ENCODE measurements at regions not wholly inside any gene's neighbourhood (a gene's known extent, or its start where the extent isn't known, plus 50 kb on each side); places are given as distances from the start of the nearest gene placed in this dataset.
"Not testable (repeated sequence)": the region's sequence is repeated elsewhere in the genome, so short reads cannot be mapped to it uniquely, and the experiment has no call there.

DNA sequence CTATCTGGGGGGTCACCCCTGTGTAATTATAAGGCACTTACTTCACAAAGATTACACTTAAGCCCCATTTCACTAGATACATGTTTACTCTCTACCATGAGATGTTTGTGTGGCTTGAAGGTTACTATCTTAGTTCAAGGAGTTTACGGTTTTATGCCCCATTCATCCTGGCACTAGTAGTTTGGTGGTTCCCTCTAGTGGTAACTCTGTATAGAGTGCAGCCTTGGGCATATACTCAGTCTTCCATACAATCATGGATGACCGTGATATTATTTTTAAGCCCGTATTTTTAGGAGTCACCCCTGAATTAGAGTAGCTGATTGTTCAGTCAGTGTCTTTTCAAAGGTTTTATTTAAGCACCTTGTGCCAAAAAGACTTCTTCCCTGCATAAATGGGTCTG is 109.9 kb upstream of the FAM47C start:
- Histone ChIP-seq H3K27me3 (no peaks in the 10 kb centered on the region), H3K4me3 (no peak overlapping the region), H3K4me1 (no peaks in the 10 kb centered on the region), H3K36me3 (no peaks in the 10 kb centered on the region), H3K27ac (no peak overlapping the region), H3K9me3 (no peaks in the 10 kb centered on the region)
- TF ChIP-seq, protein P1, sequence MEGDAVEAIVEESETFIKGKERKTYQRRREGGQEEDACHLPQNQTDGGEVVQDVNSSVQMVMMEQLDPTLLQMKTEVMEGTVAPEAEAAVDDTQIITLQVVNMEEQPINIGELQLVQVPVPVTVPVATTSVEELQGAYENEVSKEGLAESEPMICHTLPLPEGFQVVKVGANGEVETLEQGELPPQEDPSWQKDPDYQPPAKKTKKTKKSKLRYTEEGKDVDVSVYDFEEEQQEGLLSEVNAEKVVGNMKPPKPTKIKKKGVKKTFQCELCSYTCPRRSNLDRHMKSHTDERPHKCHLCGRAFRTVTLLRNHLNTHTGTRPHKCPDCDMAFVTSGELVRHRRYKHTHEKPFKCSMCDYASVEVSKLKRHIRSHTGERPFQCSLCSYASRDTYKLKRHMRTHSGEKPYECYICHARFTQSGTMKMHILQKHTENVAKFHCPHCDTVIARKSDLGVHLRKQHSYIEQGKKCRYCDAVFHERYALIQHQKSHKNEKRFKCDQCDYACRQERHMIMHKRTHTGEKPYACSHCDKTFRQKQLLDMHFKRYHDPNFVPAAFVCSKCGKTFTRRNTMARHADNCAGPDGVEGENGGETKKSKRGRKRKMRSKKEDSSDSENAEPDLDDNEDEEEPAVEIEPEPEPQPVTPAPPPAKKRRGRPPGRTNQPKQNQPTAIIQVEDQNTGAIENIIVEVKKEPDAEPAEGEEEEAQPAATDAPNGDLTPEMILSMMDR (IDR thresholded peaks at IDR 0.05), result peak in 1 of 2 experiments; percentile 14
- no peak for DNase-seq
- intact Hi-C loops (cut with DNase I; ENCODE audit: low total_unique reads), result no loop called here

DNA sequence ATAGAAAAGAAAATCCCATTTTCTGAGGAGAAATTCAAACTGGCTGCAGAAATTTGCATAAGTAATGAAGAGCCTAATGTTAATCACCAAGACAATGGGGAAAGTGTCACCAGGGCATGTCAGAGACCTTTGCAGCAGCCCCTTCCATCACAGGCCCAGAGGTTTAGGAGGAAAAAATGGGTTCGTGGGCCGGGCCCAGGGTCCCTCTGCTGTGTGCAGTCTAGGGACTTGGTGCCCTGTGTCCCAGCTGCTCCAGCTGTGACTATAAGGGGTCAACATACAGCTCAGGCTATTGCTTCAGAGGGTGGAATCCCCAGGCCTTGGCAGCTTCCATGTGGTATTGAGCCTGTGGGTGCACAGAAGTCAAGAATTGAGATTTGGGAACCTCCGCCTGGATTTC is 103.6 kb upstream of the FAM47C start:
- H3K27me3 ChIP-seq; H3K4me1 ChIP-seq; H3K27ac ChIP-seq; H3K36me3 ChIP-seq; H3K9me3 ChIP-seq; DNase-seq; H3K4me3 ChIP-seq; intact Hi-C loops (cut with DNase I; ENCODE audit: low total_unique reads): not testable (repeated sequence)

DNA sequence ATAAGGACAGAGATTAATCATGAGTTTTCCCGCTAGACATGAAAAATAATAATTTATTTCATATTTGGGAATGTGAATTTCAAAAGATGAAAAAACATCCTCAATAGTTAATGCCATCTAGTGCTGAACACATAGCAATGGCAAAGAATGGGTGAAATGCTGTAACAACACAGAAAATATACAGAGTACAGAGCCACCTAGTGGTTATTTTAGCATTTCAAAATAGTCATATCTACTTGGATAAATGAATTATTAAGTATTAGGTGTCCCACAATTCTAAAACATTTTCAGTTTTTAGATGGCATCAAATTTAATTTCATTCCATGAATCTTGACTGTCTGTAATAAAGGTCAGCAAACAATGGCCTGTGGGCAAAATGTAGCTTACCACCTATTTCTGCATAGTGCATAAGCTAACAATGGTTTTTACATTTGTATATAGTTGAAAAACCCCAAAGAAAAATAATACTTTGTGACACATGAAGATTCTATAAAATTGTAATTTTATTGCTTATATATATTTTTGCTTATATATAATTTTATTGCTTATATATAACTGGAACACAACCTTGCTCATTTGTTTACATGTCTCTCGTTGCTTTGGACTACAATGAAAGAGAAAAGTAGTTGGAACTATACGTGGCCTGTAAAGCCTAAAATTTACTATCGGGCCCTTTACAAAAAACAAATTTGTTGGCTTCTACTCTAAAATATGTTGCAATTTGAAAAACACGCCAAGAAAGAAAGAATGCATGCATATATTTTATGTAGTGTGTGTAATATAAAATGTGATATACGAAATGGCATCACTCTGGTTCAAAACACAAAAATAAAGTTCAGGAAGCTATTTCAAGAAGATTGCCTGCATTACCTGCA is 99.1 kb upstream of the FAM47C start:
- TF ChIP-seq, protein P1 (IDR thresholded peaks at IDR 0.05), result peak; percentile 7 to 25
- Histone ChIP-seq H3K36me3 (no peaks in the 10 kb centered on the region), H3K9me3 (peaks cover 0 to 6% (median 0%) of the 10 kb centered on the region in 3 donors), H3K4me1 (no peaks in the 10 kb centered on the region), H3K27ac (no peak overlapping the region), H3K4me3 (no peak overlapping the region), H3K27me3 (no peaks in the 10 kb centered on the region)
- DNase-seq, result no peak
- intact Hi-C loops (cut with DNase I; ENCODE audit: low total_unique reads), result no loop called here

DNA sequence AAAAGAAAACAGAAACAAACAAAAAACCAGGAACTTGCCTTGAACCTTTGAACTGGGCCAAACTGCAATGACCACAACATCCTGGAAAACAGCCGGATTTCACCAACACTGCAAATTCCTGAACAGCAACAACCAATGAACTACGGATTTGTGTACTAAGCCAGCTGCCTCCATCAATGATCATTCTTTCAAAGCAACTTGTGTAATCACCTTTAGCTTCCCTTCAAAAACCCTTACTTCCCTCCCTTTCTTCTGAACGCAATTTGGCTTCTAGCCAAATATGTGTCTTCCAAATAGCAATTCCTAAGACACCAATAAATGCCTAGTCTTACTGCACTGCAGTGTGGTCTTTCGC is 98.5 kb upstream of the FAM47C start:
- intact Hi-C loops (cut with DNase I; ENCODE audit: low total_unique reads), result no loop called here
- H3K4me1 ChIP-seq, result no peaks in the 10 kb centered on the region
- H3K9me3 ChIP-seq, result peaks cover 0 to 2% (median 0%) of the 10 kb centered on the region in 3 donors
- H3K4me3 ChIP-seq, result no peak overlapping the region
- TF ChIP-seq, protein P1 (IDR thresholded peaks at IDR 0.05), result no peak
- no peaks in the 10 kb centered on the region for H3K27me3 ChIP-seq
- DNase-seq, result no peak
- no peaks in the 10 kb centered on the region for H3K36me3 ChIP-seq
- no peak overlapping the region for H3K27ac ChIP-seq

GRCh38 chrX:36913551-36913950 is 94.6 kb upstream of the FAM47C start:
- TF ChIP-seq, protein P1 (IDR thresholded peaks at IDR 0.05), result no peak
- no peak for DNase-seq
- no peaks in the 10 kb centered on the region for H3K4me1 ChIP-seq
- intact Hi-C loops (cut with DNase I; ENCODE audit: low total_unique reads), result no loop called here
- H3K27ac ChIP-seq, result no peak overlapping the region
- H3K9me3 ChIP-seq, result no peaks in the 10 kb centered on the region
- H3K4me3 ChIP-seq, result no peak overlapping the region
- no peaks in the 10 kb centered on the region for H3K36me3 ChIP-seq
- H3K27me3 ChIP-seq, result no peaks in the 10 kb centered on the region

DNA sequence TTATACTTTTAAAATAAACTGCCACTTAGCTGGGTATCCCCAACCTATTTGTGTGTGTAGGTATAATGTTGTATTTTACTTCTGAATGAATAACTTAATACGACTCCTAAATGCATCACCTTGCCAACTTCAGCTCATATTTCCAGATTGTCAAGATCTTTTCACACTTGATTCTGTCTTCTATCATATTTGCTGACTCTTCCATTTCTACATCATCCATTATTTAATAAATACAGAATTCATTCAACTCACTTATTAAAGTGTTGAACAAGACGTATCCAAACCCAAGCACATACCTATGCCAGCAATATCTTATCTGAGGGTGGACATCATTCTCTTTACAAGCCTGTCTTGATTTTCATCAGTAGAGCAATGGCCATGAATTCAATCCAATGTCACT is 91.2 kb upstream of the FAM47C start:
- no peaks in the 10 kb centered on the region for H3K27me3 ChIP-seq
- H3K4me3 ChIP-seq, result no peak overlapping the region
- no peak overlapping the region for H3K27ac ChIP-seq
- no peaks in the 10 kb centered on the region for H3K4me1 ChIP-seq
- DNase-seq, result no peak
- no peaks in the 10 kb centered on the region for H3K9me3 ChIP-seq
- H3K36me3 ChIP-seq, result no peaks in the 10 kb centered on the region
- intact Hi-C loops (cut with DNase I; ENCODE audit: low total_unique reads), result no loop called here
- TF ChIP-seq, protein P1 (IDR thresholded peaks at IDR 0.05), result no peak
